ENCODE measurements at regions not wholly inside any gene's neighbourhood (a gene's known extent, or its start where the extent isn't known, plus 50 kb on each side); places are given as distances from the start of the nearest gene placed in this dataset.

- TF ChIP-seq ZNF24 (IDR thresholded peaks at IDR 0.05) (no peak), CBX1 (IDR thresholded peaks at IDR 0.05; ENCODE audit: low read depth) (no peak), CBFA2T3 (IDR thresholded peaks at IDR 0.05) (no peak), RAD21 (CRISPR knock-in tag; conservative IDR thresholded peaks at IDR 0.05 in 1 of 2, IDR thresholded peaks at IDR 0.05 in 1 of 2) (no peak), PCBP2 (IDR thresholded peaks at IDR 0.05; ENCODE audit: low read depth, low read length, poor library complexity, severe bottlenecking) (no peak), ETV6 (IDR thresholded peaks at IDR 0.05; ENCODE audit: borderline replicate concordance in 1 of 2, low read depth in 2 of 2, low read length in 1 of 2) (no peak), ETV6 (CRISPR knock-in tag; IDR thresholded peaks at IDR 0.05; ENCODE audit: borderline replicate concordance) (no peak), BRCA1 (IDR thresholded peaks at IDR 0.05) (no peak), BRCA1 (CRISPR knock-in tag; IDR thresholded peaks at IDR 0.05) (no peak), SP2 (IDR thresholded peaks at IDR 0.05; ENCODE audit: extremely low read depth, low read depth, low read length, poor library complexity, severe bottlenecking) (no peak), SAFB2 (IDR thresholded peaks at IDR 0.05; ENCODE audit: borderline replicate concordance, low read depth, low read length, severe bottlenecking) (no peak), SREBF2 (CRISPR knock-in tag; IDR thresholded peaks at IDR 0.05) (no peak)
- TF ChIP-seq, protein P1, sequence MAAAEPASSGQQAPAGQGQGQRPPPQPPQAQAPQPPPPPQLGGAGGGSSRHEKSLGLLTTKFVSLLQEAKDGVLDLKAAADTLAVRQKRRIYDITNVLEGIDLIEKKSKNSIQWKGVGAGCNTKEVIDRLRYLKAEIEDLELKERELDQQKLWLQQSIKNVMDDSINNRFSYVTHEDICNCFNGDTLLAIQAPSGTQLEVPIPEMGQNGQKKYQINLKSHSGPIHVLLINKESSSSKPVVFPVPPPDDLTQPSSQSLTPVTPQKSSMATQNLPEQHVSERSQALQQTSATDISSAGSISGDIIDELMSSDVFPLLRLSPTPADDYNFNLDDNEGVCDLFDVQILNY (CRISPR knock-in tag; IDR thresholded peaks at IDR 0.05), result no peak
These were observed 145.9 kb downstream of the NRN1 start for GRCh38 chr6:5860849-5861248.

Data from K562 (cell line).